Right lobe of liver (tissue), 4 donors: ENCODE measurements at regions not wholly inside any gene's neighbourhood (a gene's known extent, or its start where the extent isn't known, plus 50 kb on each side); places are given as distances from the start of the nearest gene placed in this dataset.

Experiments used
- CTCF ChIP-seq, 4 donors: fragments of 200-600 bp in 3 of 4; fragments of 450-650 bp in 1 of 4; IDR thresholded peaks; one replicate each; pipeline versions ENCODE4 v1.5.1 to v1.8.0; 2016 to 2022; ENCODE audit warnings: antibody characterized with exemption in 4 of 4, mild to moderate bottlenecking in 2 of 4
- POLR2A ChIP-seq: fragments of 450-650 bp; IDR thresholded peaks from one replicate; pipeline ENCODE4 v1.6.1; 2017; ENCODE audit warnings: antibody characterized with exemption, mild to moderate bottlenecking
- donor health status: DM: no; HTN: no; CAD: no.
- donor health status: DM: no; HTN: no; CAD: no.
- donor health status: DM: no; HTN: yes; CAD: no.

- TF ChIP-seq CTCF (IDR thresholded peaks at IDR 0.05) (no peak), POLR2A (no peak)
Measured at GRCh38 chr5:18236386-18236785, 602.1 kb downstream of the TAF11L14 start.
